WTC11 (cell line): ENCODE measurements at regions not wholly inside any gene's neighbourhood (a gene's known extent, or its start where the extent isn't known, plus 50 kb on each side); places are given as distances from the start of the nearest gene placed in this dataset.
"Not testable (repeated sequence)": the region's sequence is repeated elsewhere in the genome, so short reads cannot be mapped to it uniquely, and the experiment has no call there.

Experiments
- FOXK1 ChIP-seq: sonication (generic); formaldehyde crosslinking; IDR thresholded peaks from 2 replicates; pipeline ENCODE4 v1.8.0; 2022; ENCODE audit warnings: mild to moderate bottlenecking, moderate library complexity, missing genetic modification reagents
- FOXP1 ChIP-seq: sonication (generic); formaldehyde crosslinking; IDR thresholded peaks from 2 replicates; pipeline ENCODE4 v1.8.0; 2022; ENCODE audit warnings: missing genetic modification reagents, mild to moderate bottlenecking, moderate library complexity, borderline replicate concordance
- MXD4 ChIP-seq: fragments of 250-450 bp; sonication (Bioruptor Pico); IDR thresholded peaks from 2 replicates; pipeline ENCODE4 v1.8.0; 2021; ENCODE audit warnings: mild to moderate bottlenecking, moderate library complexity, borderline replicate concordance
- TF ChIP-seq, protein P1 (sequence below): fragments of 200-600 bp; IDR thresholded peaks from 2 replicates; pipeline ENCODE4 v1.8.0; 2022; ENCODE audit warnings: antibody characterized with exemption
- TF ChIP-seq, protein P2 (sequence below): sonication (generic); formaldehyde crosslinking; IDR thresholded peaks from 2 replicates; pipeline ENCODE4 v1.8.1; 2022; ENCODE audit warnings: low read depth, missing genetic modification reagents, borderline replicate concordance
- TF ChIP-seq, protein P3 (sequence below): sonication (generic); formaldehyde crosslinking; conservative IDR thresholded peaks from 2 replicates; pipeline ENCODE4 v1.8.1; 2022; ENCODE audit warnings: mild to moderate bottlenecking, missing genetic modification reagents

DNA sequence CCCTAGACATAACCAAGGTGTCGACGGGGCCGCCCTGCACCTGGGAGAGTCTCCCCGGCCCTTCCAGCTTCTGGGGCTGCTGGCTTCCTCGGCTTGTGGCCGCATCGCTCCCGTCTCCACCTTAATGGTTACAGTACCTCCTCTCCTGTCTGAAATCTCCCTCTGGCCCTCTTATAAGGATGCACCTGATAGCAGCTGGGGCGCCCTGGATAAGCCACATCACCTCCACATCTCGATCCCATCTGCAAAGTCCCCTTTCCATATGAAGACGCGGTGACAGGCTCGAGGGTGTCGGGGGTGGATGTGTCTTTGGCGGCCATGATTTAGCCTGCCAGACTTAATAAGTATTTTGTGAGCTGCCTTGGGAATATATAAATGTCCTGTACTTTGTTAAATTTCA lies 169.0 kb downstream of the NPIPB11 start:
- TF ChIP-seq, protein P1, sequence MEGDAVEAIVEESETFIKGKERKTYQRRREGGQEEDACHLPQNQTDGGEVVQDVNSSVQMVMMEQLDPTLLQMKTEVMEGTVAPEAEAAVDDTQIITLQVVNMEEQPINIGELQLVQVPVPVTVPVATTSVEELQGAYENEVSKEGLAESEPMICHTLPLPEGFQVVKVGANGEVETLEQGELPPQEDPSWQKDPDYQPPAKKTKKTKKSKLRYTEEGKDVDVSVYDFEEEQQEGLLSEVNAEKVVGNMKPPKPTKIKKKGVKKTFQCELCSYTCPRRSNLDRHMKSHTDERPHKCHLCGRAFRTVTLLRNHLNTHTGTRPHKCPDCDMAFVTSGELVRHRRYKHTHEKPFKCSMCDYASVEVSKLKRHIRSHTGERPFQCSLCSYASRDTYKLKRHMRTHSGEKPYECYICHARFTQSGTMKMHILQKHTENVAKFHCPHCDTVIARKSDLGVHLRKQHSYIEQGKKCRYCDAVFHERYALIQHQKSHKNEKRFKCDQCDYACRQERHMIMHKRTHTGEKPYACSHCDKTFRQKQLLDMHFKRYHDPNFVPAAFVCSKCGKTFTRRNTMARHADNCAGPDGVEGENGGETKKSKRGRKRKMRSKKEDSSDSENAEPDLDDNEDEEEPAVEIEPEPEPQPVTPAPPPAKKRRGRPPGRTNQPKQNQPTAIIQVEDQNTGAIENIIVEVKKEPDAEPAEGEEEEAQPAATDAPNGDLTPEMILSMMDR, result not testable (repeated sequence)
- TF ChIP-seq MXD4; FOXP1 (CRISPR knock-in tag); FOXK1: not testable (repeated sequence)
- TF ChIP-seq, protein P2, sequence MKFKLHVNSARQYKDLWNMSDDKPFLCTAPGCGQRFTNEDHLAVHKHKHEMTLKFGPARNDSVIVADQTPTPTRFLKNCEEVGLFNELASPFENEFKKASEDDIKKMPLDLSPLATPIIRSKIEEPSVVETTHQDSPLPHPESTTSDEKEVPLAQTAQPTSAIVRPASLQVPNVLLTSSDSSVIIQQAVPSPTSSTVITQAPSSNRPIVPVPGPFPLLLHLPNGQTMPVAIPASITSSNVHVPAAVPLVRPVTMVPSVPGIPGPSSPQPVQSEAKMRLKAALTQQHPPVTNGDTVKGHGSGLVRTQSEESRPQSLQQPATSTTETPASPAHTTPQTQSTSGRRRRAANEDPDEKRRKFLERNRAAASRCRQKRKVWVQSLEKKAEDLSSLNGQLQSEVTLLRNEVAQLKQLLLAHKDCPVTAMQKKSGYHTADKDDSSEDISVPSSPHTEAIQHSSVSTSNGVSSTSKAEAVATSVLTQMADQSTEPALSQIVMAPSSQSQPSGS (CRISPR knock-in tag), result not testable (repeated sequence)
- TF ChIP-seq, protein P3, sequence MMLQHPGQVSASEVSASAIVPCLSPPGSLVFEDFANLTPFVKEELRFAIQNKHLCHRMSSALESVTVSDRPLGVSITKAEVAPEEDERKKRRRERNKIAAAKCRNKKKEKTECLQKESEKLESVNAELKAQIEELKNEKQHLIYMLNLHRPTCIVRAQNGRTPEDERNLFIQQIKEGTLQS (CRISPR knock-in tag), result not testable (repeated sequence)
